VCaP (cell line): ENCODE measurements at regions not wholly inside any gene's neighbourhood (a gene's known extent, or its start where the extent isn't known, plus 50 kb on each side); places are given as distances from the start of the nearest gene placed in this dataset.

Experiments used
- H3K27ac ChIP-seq: fragments of 450-650 bp; 2 replicates; pipeline ENCODE4 v1.5.1; 2017
- TF ChIP-seq, protein P1 (sequence below): fragments of 450-650 bp; conservative IDR thresholded peaks from 2 replicates; pipeline ENCODE4 v1.5.1; 2017; ENCODE audit warnings: mild to moderate bottlenecking, moderate library complexity

DNA sequence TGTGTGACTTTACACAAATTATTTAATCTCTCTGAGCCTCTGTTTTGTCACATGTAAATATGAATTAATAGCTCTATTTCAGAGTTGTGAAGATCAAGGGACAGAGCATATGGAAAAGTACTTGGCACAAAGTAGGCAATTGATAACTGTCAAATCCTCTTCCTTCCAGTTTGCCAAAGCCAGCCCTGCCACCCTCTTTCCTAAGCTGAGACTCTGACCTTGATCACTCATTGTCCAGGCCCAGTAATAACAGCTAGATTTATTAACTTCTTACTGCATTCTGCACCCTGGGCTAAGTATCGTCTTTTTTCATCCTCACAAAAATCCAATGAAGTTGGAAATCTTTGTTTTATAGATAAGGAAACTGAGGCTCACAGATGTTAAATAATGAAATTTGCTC is 70.8 kb upstream of the ATP1A1 start:
- no peak overlapping the region for H3K27ac ChIP-seq
- TF ChIP-seq, protein P1, sequence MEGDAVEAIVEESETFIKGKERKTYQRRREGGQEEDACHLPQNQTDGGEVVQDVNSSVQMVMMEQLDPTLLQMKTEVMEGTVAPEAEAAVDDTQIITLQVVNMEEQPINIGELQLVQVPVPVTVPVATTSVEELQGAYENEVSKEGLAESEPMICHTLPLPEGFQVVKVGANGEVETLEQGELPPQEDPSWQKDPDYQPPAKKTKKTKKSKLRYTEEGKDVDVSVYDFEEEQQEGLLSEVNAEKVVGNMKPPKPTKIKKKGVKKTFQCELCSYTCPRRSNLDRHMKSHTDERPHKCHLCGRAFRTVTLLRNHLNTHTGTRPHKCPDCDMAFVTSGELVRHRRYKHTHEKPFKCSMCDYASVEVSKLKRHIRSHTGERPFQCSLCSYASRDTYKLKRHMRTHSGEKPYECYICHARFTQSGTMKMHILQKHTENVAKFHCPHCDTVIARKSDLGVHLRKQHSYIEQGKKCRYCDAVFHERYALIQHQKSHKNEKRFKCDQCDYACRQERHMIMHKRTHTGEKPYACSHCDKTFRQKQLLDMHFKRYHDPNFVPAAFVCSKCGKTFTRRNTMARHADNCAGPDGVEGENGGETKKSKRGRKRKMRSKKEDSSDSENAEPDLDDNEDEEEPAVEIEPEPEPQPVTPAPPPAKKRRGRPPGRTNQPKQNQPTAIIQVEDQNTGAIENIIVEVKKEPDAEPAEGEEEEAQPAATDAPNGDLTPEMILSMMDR: no peak

DNA sequence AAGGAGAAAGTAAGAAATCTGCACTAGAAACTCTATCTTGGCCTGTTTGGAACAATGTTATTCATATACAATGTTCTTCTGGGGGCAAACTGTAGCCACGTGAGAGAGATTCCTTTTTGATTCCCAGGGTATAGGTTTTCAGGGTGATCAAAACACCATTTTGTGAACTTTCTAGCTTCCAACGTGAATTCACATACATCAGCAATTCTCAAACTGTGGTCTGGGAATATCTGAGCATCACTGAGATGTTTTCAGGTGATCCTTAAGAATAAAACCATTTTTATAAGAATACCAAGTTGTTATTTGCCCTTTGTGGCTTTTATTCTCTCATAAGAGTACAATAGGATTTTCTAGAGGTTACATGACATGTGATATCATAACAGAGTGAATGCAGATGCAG is 66.9 kb upstream of the ATP1A1 start:
- no peak overlapping the region for H3K27ac ChIP-seq
- TF ChIP-seq, protein P1: no peak

DNA sequence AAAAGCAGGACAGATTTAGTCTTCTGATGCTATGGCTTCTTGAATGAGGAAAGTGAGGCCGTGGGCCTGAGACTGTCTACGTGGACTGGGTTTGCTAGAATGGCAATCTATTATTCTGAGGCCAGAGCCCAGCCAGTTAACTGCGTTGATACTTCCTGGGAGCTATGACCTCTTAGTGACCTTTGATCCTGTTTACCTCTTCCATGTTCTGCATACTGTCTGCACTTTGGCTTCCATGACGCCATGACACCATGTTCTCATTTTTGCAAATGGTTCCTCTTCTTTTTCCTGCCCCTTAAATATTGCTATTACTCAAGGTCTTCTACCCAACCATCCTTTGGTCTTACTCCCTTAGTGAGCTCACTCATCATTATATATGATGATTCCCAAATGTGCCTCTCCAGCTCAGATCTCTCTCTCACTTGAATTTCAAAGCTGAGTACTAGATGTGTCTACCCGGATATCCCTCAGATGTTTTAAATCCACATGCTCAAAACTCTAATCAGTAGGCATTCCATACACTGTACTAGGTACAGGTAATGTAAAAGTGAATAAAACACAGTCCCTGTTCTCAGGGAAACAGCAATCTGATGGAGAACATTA is 66.1 kb upstream of the ATP1A1 start:
- TF ChIP-seq, protein P1: no peak
- no peak overlapping the region for H3K27ac ChIP-seq

DNA sequence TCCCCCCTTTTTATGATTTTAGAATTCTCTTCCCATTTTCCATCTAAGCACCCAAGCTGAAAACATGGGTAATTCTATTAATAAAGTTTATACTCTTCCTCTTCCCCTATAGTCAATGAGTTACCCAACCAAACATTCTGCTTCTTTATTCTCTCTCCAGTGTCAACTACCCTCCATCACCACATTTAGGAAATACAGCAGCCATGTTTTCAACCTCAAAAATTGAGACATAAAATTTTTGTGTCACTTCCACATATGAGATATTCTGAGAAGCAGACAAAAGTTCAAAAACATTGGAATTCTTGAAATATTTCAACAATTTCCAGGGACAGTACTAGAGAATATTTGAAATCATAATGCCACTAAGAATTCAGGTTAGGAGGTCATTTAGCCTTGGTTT is 64.8 kb upstream of the ATP1A1 start:
- no peak overlapping the region for H3K27ac ChIP-seq

DNA sequence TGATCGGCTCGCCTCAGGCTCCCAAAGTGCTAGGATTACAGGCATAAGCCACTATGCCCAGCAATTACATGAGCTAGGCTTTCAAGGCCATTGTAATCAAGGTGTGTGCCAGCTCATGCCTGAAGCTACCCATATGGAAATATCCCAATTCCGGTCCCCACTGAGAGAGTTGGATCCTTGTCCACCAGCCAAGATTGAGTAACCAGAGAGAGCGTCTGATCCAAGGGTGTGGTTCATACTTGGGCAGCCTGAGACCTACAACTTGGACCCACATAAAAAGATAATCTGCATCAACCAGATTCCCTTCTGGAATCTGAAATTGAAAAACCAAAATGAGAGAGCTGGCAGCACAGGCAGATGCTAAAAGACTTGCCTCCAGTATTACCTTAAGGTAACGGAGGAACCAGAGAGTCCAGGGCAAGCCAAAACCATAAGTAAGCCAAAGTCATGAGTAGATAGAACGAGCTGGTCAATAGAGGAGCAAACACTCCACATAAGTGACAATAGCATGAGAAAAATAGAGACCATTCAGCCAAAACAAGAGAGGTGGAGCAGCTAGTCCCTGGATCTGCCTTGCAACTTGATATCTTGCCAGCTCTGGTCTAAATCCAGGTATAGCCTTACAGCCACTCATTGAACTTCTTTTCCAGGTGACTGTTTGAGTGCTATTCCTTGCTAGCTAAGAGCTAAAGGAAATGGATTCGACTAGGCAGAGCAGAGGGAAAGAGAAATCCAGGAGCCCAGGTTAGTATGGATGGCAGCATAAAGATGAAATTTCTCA is 63.8 kb upstream of the ATP1A1 start:
- no peak overlapping the region for H3K27ac ChIP-seq
- TF ChIP-seq, protein P1: no peak

More for the DNA sequence above, 64.8 kb upstream of the ATP1A1 start:
- TF ChIP-seq, protein P1: no peak

DNA sequence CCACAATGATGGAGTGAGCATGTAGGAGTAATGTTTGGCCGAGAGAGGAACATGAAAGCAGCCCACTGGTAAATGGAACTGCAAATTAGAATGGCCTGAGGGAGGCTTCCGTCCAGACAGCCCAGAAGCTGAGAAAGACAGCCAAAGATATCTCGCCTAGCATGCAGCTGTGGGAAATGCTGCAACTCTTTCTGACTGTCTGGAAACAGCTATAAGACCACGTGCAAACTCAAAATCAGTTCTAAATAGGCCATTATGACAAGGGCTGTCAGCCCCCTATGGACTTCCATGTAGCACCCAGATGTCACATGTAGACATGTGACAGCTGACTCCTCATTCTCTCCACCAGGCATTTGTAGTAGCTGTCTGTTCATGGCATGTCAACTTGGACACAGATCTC is 62.9 kb upstream of the ATP1A1 start:
- no peak overlapping the region for H3K27ac ChIP-seq
- TF ChIP-seq, protein P1: no peak

DNA sequence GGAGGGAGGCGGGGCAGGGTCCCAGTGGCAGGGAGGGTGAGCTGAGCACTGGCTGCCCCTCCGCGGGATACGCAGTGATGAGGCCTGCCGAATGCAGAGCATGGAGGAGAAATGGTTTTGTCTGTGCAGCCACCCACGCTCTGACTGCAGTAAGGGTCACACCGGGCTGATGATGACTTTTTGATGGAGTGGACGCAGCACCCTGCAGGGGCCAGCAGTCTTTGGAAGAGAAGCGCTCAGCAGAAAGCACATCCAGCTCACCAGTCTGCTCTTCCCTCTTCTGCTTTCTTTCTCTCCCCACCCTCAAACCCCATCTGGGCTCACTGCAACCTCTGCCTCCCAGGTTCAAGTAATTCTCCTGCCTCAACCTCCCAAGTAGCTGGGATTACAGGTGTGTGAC is 61.9 kb upstream of the ATP1A1 start:
- TF ChIP-seq, protein P1: no peak
- H3K27ac ChIP-seq: peak overlapping the region; percentile 46
